ENCODE measurements at regions not wholly inside any gene's neighbourhood (a gene's known extent, or its start where the extent isn't known, plus 50 kb on each side); places are given as distances from the start of the nearest gene placed in this dataset.

- no peak for DNase-seq (ENCODE audit: low spot score)
- TF ChIP-seq, protein P1, sequence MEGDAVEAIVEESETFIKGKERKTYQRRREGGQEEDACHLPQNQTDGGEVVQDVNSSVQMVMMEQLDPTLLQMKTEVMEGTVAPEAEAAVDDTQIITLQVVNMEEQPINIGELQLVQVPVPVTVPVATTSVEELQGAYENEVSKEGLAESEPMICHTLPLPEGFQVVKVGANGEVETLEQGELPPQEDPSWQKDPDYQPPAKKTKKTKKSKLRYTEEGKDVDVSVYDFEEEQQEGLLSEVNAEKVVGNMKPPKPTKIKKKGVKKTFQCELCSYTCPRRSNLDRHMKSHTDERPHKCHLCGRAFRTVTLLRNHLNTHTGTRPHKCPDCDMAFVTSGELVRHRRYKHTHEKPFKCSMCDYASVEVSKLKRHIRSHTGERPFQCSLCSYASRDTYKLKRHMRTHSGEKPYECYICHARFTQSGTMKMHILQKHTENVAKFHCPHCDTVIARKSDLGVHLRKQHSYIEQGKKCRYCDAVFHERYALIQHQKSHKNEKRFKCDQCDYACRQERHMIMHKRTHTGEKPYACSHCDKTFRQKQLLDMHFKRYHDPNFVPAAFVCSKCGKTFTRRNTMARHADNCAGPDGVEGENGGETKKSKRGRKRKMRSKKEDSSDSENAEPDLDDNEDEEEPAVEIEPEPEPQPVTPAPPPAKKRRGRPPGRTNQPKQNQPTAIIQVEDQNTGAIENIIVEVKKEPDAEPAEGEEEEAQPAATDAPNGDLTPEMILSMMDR (IDR thresholded peaks at IDR 0.05; ENCODE audit: extremely low read depth, insufficient read depth, missing control alignments): no peak
- in situ Hi-C loops (cut with MboI; ENCODE audit: low pct_unique_long_range_greater_than_20kb, low sequenced_read_pairs, unreplicated experiment): no loop called here
Measured at GRCh38 chr9:107174441-107174840, 108.6 kb upstream of the RAD23B start.

- no peak for DNase-seq (ENCODE audit: low spot score)
- TF ChIP-seq, protein P1 (IDR thresholded peaks at IDR 0.05; ENCODE audit: extremely low read depth, insufficient read depth, missing control alignments): no peak
- in situ Hi-C loops (cut with MboI; ENCODE audit: low pct_unique_long_range_greater_than_20kb, low sequenced_read_pairs, unreplicated experiment): no loop called here
Measured at GRCh38 chr9:107175041-107175440, 108.0 kb upstream of the RAD23B start.

- no peak for DNase-seq (ENCODE audit: low spot score)
- TF ChIP-seq, protein P1 (IDR thresholded peaks at IDR 0.05; ENCODE audit: extremely low read depth, insufficient read depth, missing control alignments): no peak
- in situ Hi-C loops (cut with MboI; ENCODE audit: low pct_unique_long_range_greater_than_20kb, low sequenced_read_pairs, unreplicated experiment): no loop called here
Measured at GRCh38 chr9:107175816-107176435, 107.2 kb upstream of the RAD23B start.

- in situ Hi-C loops (cut with MboI; ENCODE audit: low pct_unique_long_range_greater_than_20kb, low sequenced_read_pairs, unreplicated experiment): no loop called here
- DNase-seq (ENCODE audit: low spot score): no peak
Measured at GRCh38 chr9:107176436-107177151, 106.5 kb upstream of the RAD23B start.

GRCh38 chr9:107177243-107177839 lies 105.7 kb upstream of the RAD23B start:
- TF ChIP-seq, protein P1 (IDR thresholded peaks at IDR 0.05; ENCODE audit: extremely low read depth, insufficient read depth, missing control alignments): no peak

More at GRCh38 chr9:107176436-107177151, 106.5 kb upstream of the RAD23B start:
- TF ChIP-seq, protein P1 (IDR thresholded peaks at IDR 0.05; ENCODE audit: extremely low read depth, insufficient read depth, missing control alignments): no peak

DNA sequence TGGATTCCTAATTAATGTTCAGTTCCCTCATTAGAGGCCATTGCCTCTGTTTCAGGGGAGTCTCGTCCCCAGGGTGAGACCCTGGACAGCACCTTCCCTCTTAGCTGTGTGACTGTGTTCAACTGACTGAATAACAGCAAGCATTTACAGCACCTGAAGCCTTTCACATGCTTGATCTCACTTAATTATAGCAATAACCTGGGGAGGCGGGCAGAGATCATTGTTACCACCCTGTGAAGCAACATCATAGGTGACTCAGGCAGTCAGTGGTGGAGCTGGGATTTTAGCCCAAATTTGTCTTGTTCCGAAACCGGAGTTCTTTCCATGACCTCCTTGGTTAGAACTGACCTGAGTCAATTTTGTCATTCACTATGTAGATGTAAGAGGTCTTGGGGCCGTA lies 105.2 kb upstream of the RAD23B start:
- DNase-seq (ENCODE audit: low spot score): no peak
- in situ Hi-C loops (cut with MboI; ENCODE audit: low pct_unique_long_range_greater_than_20kb, low sequenced_read_pairs, unreplicated experiment): no loop called here
- TF ChIP-seq, protein P1 (IDR thresholded peaks at IDR 0.05; ENCODE audit: extremely low read depth, insufficient read depth, missing control alignments): no peak

More at GRCh38 chr9:107177243-107177839, 105.7 kb upstream of the RAD23B start:
- no peak for DNase-seq (ENCODE audit: low spot score)
- in situ Hi-C loops (cut with MboI; ENCODE audit: low pct_unique_long_range_greater_than_20kb, low sequenced_read_pairs, unreplicated experiment): no loop called here

All from GM13977 (cell line).